ENCODE measurements at regions not wholly inside any gene's neighbourhood (a gene's known extent, or its start where the extent isn't known, plus 50 kb on each side); places are given as distances from the start of the nearest gene placed in this dataset.

DNA sequence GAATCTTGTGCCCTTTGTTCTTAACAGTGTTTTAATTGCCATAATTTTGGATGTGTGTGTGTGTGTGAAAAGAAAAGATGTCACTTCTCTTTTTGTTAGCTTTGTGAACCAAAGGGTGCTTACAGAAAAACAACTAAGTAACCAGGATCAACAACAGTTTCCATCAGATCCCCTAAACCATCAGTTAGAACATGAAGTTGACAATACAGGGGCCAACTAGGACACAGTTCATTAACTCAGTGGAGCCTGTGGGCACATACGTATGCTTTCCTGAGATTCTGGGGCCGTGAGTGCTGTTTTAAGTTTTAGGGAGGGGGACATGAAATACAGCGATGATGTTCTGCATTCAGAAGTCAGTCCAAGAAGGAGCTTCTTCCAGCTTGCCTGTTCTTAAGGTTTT, 133.6 kb downstream of the TLR5 start:
- ATAC-seq (ENCODE audit: low FRiP score) (no peak), DNase-seq (ENCODE audit: low spot score) (no peak)
- TF ChIP-seq, protein P1, sequence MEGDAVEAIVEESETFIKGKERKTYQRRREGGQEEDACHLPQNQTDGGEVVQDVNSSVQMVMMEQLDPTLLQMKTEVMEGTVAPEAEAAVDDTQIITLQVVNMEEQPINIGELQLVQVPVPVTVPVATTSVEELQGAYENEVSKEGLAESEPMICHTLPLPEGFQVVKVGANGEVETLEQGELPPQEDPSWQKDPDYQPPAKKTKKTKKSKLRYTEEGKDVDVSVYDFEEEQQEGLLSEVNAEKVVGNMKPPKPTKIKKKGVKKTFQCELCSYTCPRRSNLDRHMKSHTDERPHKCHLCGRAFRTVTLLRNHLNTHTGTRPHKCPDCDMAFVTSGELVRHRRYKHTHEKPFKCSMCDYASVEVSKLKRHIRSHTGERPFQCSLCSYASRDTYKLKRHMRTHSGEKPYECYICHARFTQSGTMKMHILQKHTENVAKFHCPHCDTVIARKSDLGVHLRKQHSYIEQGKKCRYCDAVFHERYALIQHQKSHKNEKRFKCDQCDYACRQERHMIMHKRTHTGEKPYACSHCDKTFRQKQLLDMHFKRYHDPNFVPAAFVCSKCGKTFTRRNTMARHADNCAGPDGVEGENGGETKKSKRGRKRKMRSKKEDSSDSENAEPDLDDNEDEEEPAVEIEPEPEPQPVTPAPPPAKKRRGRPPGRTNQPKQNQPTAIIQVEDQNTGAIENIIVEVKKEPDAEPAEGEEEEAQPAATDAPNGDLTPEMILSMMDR (IDR thresholded peaks at IDR 0.05) = no peak

DNA sequence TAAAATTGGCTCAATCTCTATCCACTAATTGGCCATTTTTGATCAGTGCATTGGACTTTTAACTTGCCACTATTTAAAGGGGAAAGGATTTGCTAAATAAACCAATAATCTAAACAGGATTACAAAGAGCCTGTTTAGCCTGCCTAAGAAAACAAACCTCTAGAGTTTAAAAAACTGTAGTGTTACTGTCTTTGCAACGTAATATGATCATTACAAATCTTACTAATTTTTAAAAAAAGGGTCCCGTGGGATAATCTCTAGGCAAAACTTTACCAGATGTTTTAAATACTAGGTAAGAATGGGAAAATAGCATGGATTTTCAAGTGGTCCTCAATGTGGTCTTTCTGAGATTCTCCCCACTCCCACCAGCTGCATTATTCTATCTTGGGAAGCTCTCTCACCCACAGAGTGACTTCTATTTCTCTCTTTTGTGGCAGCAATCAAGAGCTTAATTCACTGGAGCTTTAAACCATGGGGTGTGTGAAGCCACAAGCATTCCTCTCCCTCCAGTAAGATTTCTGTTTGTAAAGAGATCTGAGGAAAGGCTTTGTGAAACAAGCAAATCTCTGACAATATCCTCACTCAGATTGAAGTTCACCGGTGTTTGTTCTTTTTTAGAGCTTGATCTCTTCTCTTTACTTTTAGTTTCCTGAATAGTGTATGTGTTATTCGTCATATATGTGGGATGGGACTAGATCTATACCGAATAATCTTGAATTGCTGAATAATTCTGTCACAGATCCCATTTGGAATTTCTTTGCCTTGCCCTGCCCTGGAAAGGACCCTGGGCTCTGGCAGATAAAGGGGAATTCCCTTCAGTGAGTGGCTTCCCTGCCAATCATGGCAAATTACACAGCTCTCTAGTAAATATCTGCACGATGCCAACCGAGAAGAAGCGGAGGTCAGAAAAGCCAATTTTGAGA, 132.2 kb downstream of the TLR5 start:
- TF ChIP-seq, protein P1 (IDR thresholded peaks at IDR 0.05) = no peak
- no peak for DNase-seq (ENCODE audit: low spot score)
- no peak for ATAC-seq (ENCODE audit: low FRiP score)

DNA sequence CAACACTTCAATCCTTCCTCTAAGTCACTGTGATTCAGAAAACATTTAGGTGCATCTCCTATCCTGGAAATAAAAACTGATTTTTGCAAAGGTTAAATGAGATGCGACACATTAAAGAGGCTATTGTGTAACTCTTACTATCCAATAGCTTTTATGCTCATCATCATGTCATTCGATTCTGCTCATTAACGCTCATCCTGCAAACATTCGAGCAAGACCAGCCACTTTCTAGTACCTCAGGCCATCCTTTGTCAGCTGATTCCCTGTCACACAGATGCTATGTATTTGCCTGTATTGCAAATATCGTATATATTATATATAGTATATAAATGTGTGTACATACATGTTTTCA, 131.6 kb downstream of the TLR5 start:
- no peak for ATAC-seq (ENCODE audit: low FRiP score)
- DNase-seq (ENCODE audit: low spot score) = no peak
- TF ChIP-seq, protein P1 (IDR thresholded peaks at IDR 0.05) = no peak

DNA sequence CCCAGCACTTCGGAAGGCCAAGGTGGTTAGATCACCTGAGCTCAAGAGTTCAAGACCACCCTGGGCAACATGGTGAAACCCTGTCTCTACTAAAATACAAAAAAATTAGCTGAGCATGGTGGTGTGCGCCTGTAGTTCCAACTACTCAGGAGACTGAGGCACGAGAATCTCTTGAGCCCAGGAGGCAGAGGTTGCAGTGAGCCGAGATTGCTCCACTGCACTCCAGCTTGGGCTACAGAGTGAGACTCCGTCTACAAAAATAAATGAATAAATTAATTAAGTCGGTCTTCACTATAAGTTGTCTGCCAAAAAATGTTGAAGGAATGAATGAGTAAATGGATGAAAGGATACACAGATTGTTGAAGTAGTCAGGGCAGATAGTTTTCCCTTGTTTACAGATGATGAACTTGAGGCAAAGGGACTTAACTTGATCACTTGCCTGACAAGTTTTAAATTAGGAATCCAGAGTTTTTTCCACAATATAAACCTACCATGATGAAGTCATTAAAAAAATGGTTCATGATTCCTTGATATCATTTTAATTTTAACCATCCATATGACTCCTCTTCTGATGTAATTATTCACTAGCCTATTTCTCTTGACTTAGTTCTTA, 130.8 kb downstream of the TLR5 start:
- TF ChIP-seq, protein P1 (IDR thresholded peaks at IDR 0.05) = no peak
- ATAC-seq (ENCODE audit: low FRiP score) (no peak), DNase-seq (ENCODE audit: low spot score) (no peak)

DNA sequence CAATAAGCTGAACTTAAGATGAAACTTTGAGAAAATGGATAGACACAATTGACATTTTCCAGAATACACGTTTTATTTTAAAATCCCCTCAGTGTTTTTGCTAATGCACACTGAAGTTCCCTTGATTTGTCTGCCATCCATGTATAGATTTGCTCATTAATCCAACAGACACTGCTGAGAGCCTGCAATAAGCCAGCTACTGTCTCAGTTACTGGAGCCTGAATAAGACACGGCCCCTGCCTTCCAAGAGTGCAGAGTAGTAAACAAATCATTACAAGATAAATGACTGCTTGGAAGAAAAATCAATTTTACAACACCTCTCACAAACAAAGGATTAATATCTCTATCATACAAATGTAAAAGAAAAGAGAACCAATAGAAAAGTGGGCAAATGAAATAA, 130.1 kb downstream of the TLR5 start:
- TF ChIP-seq, protein P1 (IDR thresholded peaks at IDR 0.05) = no peak
- DNase-seq (ENCODE audit: low spot score) (no peak), ATAC-seq (ENCODE audit: low FRiP score) (no peak)

DNA sequence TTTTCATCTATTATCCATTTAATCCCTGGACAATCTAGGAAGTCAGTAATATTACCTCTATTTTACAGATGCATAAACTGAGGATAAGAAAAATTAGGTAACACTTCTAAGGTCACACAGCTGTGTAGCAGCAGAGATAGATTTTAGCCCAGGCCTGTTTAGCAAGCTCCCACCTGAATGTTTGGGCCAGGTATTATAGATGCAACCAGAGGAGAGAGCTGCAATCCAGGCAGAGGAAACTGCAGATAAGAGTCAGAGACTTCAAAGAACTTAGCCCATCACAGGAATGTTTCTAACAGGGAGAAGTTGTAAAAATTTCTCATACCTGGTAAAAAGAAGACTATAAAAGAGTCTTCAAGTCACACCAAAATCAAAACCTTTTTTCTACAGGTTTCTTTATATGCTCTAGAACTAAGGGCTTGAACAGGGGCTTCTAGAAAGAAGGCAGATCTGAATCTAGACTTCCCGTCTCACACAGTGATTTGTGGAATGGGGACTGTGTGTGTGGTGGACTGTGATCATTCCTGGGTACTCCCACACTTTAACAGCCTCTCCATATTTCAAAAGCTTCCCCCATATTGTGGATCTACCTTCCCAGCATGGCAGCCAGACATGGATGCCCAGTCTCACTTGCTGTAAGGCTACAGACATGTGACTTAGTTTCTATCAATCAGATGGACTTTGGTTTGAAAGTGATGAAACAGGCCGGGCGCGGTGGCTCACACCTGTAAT, 128.7 kb downstream of the TLR5 start:
- no peak for DNase-seq (ENCODE audit: low spot score)
- ATAC-seq (ENCODE audit: low FRiP score) = no peak
- TF ChIP-seq, protein P1 (IDR thresholded peaks at IDR 0.05) = no peak
